ENCODE measurements at regions not wholly inside any gene's neighbourhood (a gene's known extent, or its start where the extent isn't known, plus 50 kb on each side); places are given as distances from the start of the nearest gene placed in this dataset.

GRCh38 chr2:221323513-221323912, 248.6 kb downstream of the EPHA4 start:
- no peak for DNase-seq

- no peak for DNase-seq
These were observed 241.7 kb downstream of the EPHA4 start for GRCh38 chr2:221330436-221330835.

GRCh38 chr2:221334481-221335218, 237.5 kb downstream of the EPHA4 start:
- no peak for DNase-seq

GRCh38 chr2:221335219-221335752, 236.8 kb downstream of the EPHA4 start:
- DNase-seq: peak in 1 of 3 experiments; percentile 36

GRCh38 chr2:221336967-221337366, 235.1 kb downstream of the EPHA4 start:
- DNase-seq: no peak

GRCh38 chr2:221337957-221338685, 234.0 kb downstream of the EPHA4 start:
- no peak for DNase-seq

- no peak for DNase-seq
These were observed 229.7 kb downstream of the EPHA4 start for GRCh38 chr2:221342388-221342787.

- DNase-seq: no peak
These were observed 228.6 kb downstream of the EPHA4 start for GRCh38 chr2:221343524-221343923.

GRCh38 chr2:221345516-221345915, 226.6 kb downstream of the EPHA4 start:
- no peak for DNase-seq

- no peak for DNase-seq
These were observed 225.7 kb downstream of the EPHA4 start for GRCh38 chr2:221346411-221346810.

GRCh38 chr2:221347471-221347870, 224.6 kb downstream of the EPHA4 start:
- no peak for DNase-seq

GRCh38 chr2:221350616-221351015, 221.5 kb downstream of the EPHA4 start:
- DNase-seq: no peak

- DNase-seq: peak in 1 of 3 experiments; percentile 27
These were observed 218.9 kb downstream of the EPHA4 start for GRCh38 chr2:221353201-221353600.

GRCh38 chr2:221360312-221360711, 211.8 kb downstream of the EPHA4 start:
- DNase-seq: peak in 1 of 3 experiments; percentile 30

GRCh38 chr2:221360742-221361141, 211.4 kb downstream of the EPHA4 start:
- no peak for DNase-seq

- no peak for DNase-seq
These were observed 210.5 kb downstream of the EPHA4 start for GRCh38 chr2:221361633-221362032.

GRCh38 chr2:221364672-221365071, 207.4 kb downstream of the EPHA4 start:
- no peak for DNase-seq

All from NCI-H1417 (cell line).